H1 (cell line): ENCODE measurements at regions not wholly inside any gene's neighbourhood (a gene's known extent, or its start where the extent isn't known, plus 50 kb on each side); places are given as distances from the start of the nearest gene placed in this dataset.

Source experiments
- CTCF ChIA-PET: fragments of 300-600 bp; sonication (Branson Sonifier 250); formaldehyde crosslinking; loops from one replicate; lab custom pipeline; 2021; ENCODE audit not compliant: partially characterized antibody; lab: Charles Lee
- POLR2A ChIA-PET: fragments of 300-600 bp; sonication (Branson Sonifier 250); formaldehyde crosslinking; loops from one replicate; lab custom pipeline; 2021; ENCODE audit warnings: inconsistent platforms; ENCODE audit not compliant: partially characterized antibody; lab: Charles Lee
- DNase-seq, 2 experiments: peaks; one replicate each; pipeline versions ENCODE4 v3.0.0 to v3.0.0-alpha.2; 2010 to 2022; ENCODE audit warnings: low spot score in 2 of 2, low read depth in 1 of 2, mixed read lengths in 1 of 2
- FAIRE-seq: peaks from 2 replicates; lab custom pipeline; 2011; peaks lifted over from hg19 to GRCh38; lab: Jason Lieb, UNC
- H2AFZ ChIP-seq: 2 replicates; pipeline ENCODE4 v1.8.1; 2012; ENCODE audit warnings: low read length, inconsistent platforms
- H2AK5ac ChIP-seq: 2 replicates; pipeline ENCODE4 v1.6.1; 2013; ENCODE audit warnings: low read depth, low read length
- H2BK120ac ChIP-seq: replicated peaks from 2 replicates; pipeline ENCODE3; 2013; ENCODE audit warnings: low read depth, low read length, inconsistent platforms
- H2BK12ac ChIP-seq: 2 replicates; pipeline ENCODE4 v1.6.1; 2013; ENCODE audit warnings: low read depth, low read length
- H2BK15ac ChIP-seq: 2 replicates; pipeline ENCODE4 v1.6.1; 2013; ENCODE audit warnings: low read length
- H2BK20ac ChIP-seq: 2 replicates; pipeline ENCODE4 v1.6.1; 2013; ENCODE audit warnings: low read length
- H2BK5ac ChIP-seq: 2 replicates; pipeline ENCODE4 v1.6.1; 2013; ENCODE audit warnings: low read depth, low read length
- H3K14ac ChIP-seq: 2 replicates; pipeline ENCODE4 v1.6.1; 2013; ENCODE audit warnings: inconsistent platforms; ENCODE audit not compliant: insufficient read length
- H3K18ac ChIP-seq: 2 replicates; pipeline ENCODE4 v1.6.1; 2013; ENCODE audit warnings: low read length; ENCODE audit errors: extremely low read depth
- H3K23ac ChIP-seq: 2 replicates; pipeline ENCODE4 v1.6.1; 2013; ENCODE audit warnings: inconsistent platforms; ENCODE audit not compliant: insufficient read length
- H3K23me2 ChIP-seq: 2 replicates; pipeline ENCODE4 v1.6.1; 2013; ENCODE audit warnings: low read depth, low read length
- H3K27ac ChIP-seq: 2 replicates; pipeline ENCODE4 v1.6.1; 2011; ENCODE audit warnings: low read depth, low read length, inconsistent platforms
- H3K27me3 ChIP-seq, 4 experiments: replicated peaks in 1 of 4; 1 replicate in 1 of 4; 2 replicates in 3 of 4; pipeline versions ENCODE4 v1.6.1 to v1.8.1; 2011 to 2013; ENCODE audit warnings: low read length in 3 of 4, mild to moderate bottlenecking in 3 of 4, inconsistent platforms in 2 of 4, mixed read lengths in 2 of 4, moderate library complexity in 1 of 4; ENCODE audit not compliant: control insufficient read depth in 3 of 4, insufficient read depth in 3 of 4; ENCODE audit errors: extremely low read depth in 1 of 4
- H3K36me3 ChIP-seq, 4 experiments: 2 replicates each; pipeline versions ENCODE4 v1.6.1 to v1.8.1; 2011 to 2013; ENCODE audit warnings: mild to moderate bottlenecking in 4 of 4, low read length in 3 of 4, moderate library complexity in 2 of 4, control low read depth in 1 of 4, inconsistent platforms in 1 of 4; ENCODE audit not compliant: insufficient read depth in 4 of 4, control insufficient read depth in 2 of 4
- H3K4ac ChIP-seq: replicated peaks from 2 replicates; pipeline ENCODE3; 2013; ENCODE audit warnings: low read length, low read depth, mixed read lengths, inconsistent platforms; ENCODE audit not compliant: insufficient read length
- H3K4me1 ChIP-seq, 4 experiments: replicated peaks in 1 of 4; 1 replicate in 1 of 4; 2 replicates in 3 of 4; pipeline versions ENCODE4 v1.6.1 to v1.8.1; 2011 to 2013; ENCODE audit warnings: low read length in 3 of 4, inconsistent platforms in 2 of 4, mixed read lengths in 1 of 4; ENCODE audit not compliant: insufficient read depth in 4 of 4, control insufficient read depth in 3 of 4
- H3K4me2 ChIP-seq, 2 experiments: 2 replicates each; pipeline versions ENCODE4 v1.6.1 to v1.8.1; 2011 to 2013; ENCODE audit warnings: low read depth in 2 of 2, low read length in 2 of 2, control low read depth in 1 of 2, inconsistent platforms in 1 of 2, mild to moderate bottlenecking in 1 of 2; ENCODE audit not compliant: insufficient read depth in 1 of 2
- H3K4me3 ChIP-seq, 4 experiments: fragments of 200-600, 300-600 bp in 1 of 4; sonication (generic), shearing (Covaris generic), sonication (Bioruptor Twin) in 1 of 4; 2 replicates each; pipeline versions ENCODE4 v1.5.1 to v1.8.1; 2011 to 2016; ENCODE audit warnings: low read length in 4 of 4, low read depth in 3 of 4, control low read depth in 2 of 4, inconsistent platforms in 2 of 4, mild to moderate bottlenecking in 2 of 4, mixed read lengths in 1 of 4, moderate library complexity in 1 of 4; ENCODE audit not compliant: insufficient read depth in 2 of 4; ENCODE audit errors: extremely low read depth in 1 of 4
- H3K56ac ChIP-seq: replicated peaks from 2 replicates; pipeline ENCODE3; 2013; ENCODE audit warnings: low read depth, mild to moderate bottlenecking, mixed read lengths, low read length, inconsistent platforms; ENCODE audit not compliant: insufficient read length
- H3K79me1 ChIP-seq: 2 replicates; pipeline ENCODE4 v1.6.1; 2013; ENCODE audit warnings: low read depth, low read length, control low read depth
- H3K79me2 ChIP-seq, 2 experiments: 2 replicates each; pipeline versions ENCODE4 v1.6.1 to v1.8.1; 2012 to 2013; ENCODE audit warnings: low read length in 2 of 2, mild to moderate bottlenecking in 2 of 2, inconsistent platforms in 1 of 2; ENCODE audit not compliant: insufficient read depth in 2 of 2, control insufficient read depth in 1 of 2
- H3K9ac ChIP-seq, 4 experiments: replicated peaks in 1 of 4; 1 replicate in 1 of 4; 2 replicates in 3 of 4; pipeline versions ENCODE4 v1.6.1 to v1.8.1; 2011 to 2013; ENCODE audit warnings: low read depth in 3 of 4, low read length in 3 of 4, control low read depth in 2 of 4, mild to moderate bottlenecking in 2 of 4, moderate library complexity in 2 of 4, inconsistent platforms in 1 of 4; ENCODE audit errors: extremely low read depth in 1 of 4
- H3K9me3 ChIP-seq, 2 experiments: 2 replicates each; pipeline versions ENCODE4 v1.6.1 to v1.8.1; 2012 to 2013; ENCODE audit warnings: mild to moderate bottlenecking in 2 of 2, moderate library complexity in 2 of 2, control low read depth in 1 of 2, inconsistent platforms in 1 of 2, low read depth in 1 of 2, low read length in 1 of 2, mixed read lengths in 1 of 2; ENCODE audit not compliant: insufficient read depth in 2 of 2
- H4K20me1 ChIP-seq, 2 experiments: replicated peaks in 1 of 2; 2 replicates each; pipeline versions ENCODE3 to v1.8.1; 2011 to 2013; ENCODE audit warnings: inconsistent platforms in 2 of 2, low read length in 2 of 2, mild to moderate bottlenecking in 1 of 2; ENCODE audit not compliant: insufficient read depth in 2 of 2, control insufficient read depth in 1 of 2
- H4K5ac ChIP-seq: 2 replicates; pipeline ENCODE4 v1.6.1; 2013; ENCODE audit warnings: low read length, low read depth, mixed read lengths, inconsistent platforms; ENCODE audit not compliant: insufficient read length
- H4K8ac ChIP-seq: 2 replicates; pipeline ENCODE4 v1.8.0; 2013; ENCODE audit warnings: mild to moderate bottlenecking, moderate library complexity, low read length, inconsistent platforms; ENCODE audit not compliant: insufficient read depth; ENCODE audit errors: extremely low read depth
- H4K91ac ChIP-seq: replicated peaks from 2 replicates; pipeline ENCODE3; 2013; ENCODE audit warnings: low read length, mixed read lengths, inconsistent platforms; ENCODE audit not compliant: insufficient read length
- CBX5 ChIP-seq: fragments of 300-800, 300-1000 bp; sonication (generic); IDR thresholded peaks from 2 replicates; pipeline ENCODE4 v1.7.1; 2016; ENCODE audit warnings: antibody characterized with exemption, low read length, low read depth
- CHD1 ChIP-seq: IDR thresholded peaks from 2 replicates; pipeline ENCODE4 v1.6.1; 2012; ENCODE audit warnings: low read depth, low read length, improper control_type of control experiment
- CHD2 ChIP-seq: IDR thresholded peaks from 2 replicates; pipeline ENCODE4 v1.6.1; 2012; ENCODE audit warnings: low read length, improper control_type of control experiment
- EP300 ChIP-seq, 2 experiments: IDR thresholded peaks; 1 replicate in 1 of 2; 2 replicates in 1 of 2; pipeline ENCODE4 v1.6.1; 2011 to 2012; ENCODE audit warnings: low read depth in 2 of 2, low read length in 2 of 2, mild to moderate bottlenecking in 2 of 2, borderline replicate concordance in 1 of 2, inconsistent platforms in 1 of 2, moderate library complexity in 1 of 2
- FOSL1 ChIP-seq: IDR thresholded peaks from 2 replicates; pipeline ENCODE4 v1.6.1; 2011; ENCODE audit warnings: mild to moderate bottlenecking, low read depth, low read length, moderate library complexity; ENCODE audit not compliant: insufficient read depth
- GABPA ChIP-seq: IDR thresholded peaks from 2 replicates; pipeline ENCODE4 v1.6.1; 2011; ENCODE audit warnings: mild to moderate bottlenecking, low read length, moderate library complexity, borderline replicate concordance; ENCODE audit not compliant: insufficient read depth
- HDAC6 ChIP-seq: IDR thresholded peaks from one replicate; pipeline ENCODE4 v1.7.1; 2012; ENCODE audit warnings: low read depth, mild to moderate bottlenecking, inconsistent platforms, low read length, moderate library complexity
- JUN ChIP-seq: IDR thresholded peaks from 2 replicates; pipeline ENCODE4 v1.6.1; 2011; ENCODE audit warnings: low read depth, mild to moderate bottlenecking, improper control_type of control experiment, low read length
- JUND ChIP-seq: IDR thresholded peaks from 2 replicates; pipeline ENCODE4 v1.6.1; 2011; ENCODE audit warnings: mild to moderate bottlenecking, improper control_type of control experiment, low read length
- NANOG ChIP-seq: IDR thresholded peaks from 2 replicates; pipeline ENCODE4 v1.6.1; 2011; ENCODE audit warnings: low read length, low read depth, mild to moderate bottlenecking, inconsistent platforms; ENCODE audit not compliant: insufficient read depth, poor library complexity, severe bottlenecking
- POU5F1 ChIP-seq: IDR thresholded peaks from 2 replicates; pipeline ENCODE4 v1.6.1; 2011; ENCODE audit warnings: low read depth, mild to moderate bottlenecking, low read length, moderate library complexity
- RXRA ChIP-seq: IDR thresholded peaks from 2 replicates; pipeline ENCODE4 v1.6.1; 2011; ENCODE audit warnings: low read depth, mild to moderate bottlenecking, low read length, moderate library complexity; ENCODE audit not compliant: insufficient read depth
- SIX5 ChIP-seq: IDR thresholded peaks from 2 replicates; pipeline ENCODE4 v1.6.1; 2011; ENCODE audit warnings: mild to moderate bottlenecking, low read depth, low read length
- SP2 ChIP-seq: IDR thresholded peaks from 2 replicates; pipeline ENCODE4 v1.6.1; 2012; ENCODE audit warnings: mild to moderate bottlenecking, low read length, inconsistent platforms
- SRF ChIP-seq: IDR thresholded peaks from 2 replicates; pipeline ENCODE4 v1.6.1; 2011; ENCODE audit warnings: mild to moderate bottlenecking, low read depth, low read length, moderate library complexity
- TAF1 ChIP-seq: IDR thresholded peaks from 2 replicates; pipeline ENCODE4 v1.6.1; 2011; ENCODE audit warnings: mild to moderate bottlenecking, low read depth, low read length
- WGBS, 2 experiments: shearing (Covaris generic) in 1 of 2; methylation state at CpG; one replicate each; pipeline versions ENCODE4 v1.1.6 to v1.1.7; 2013 to 2015; ENCODE audit warnings: low lambda C conversion rate in 2 of 2, mixed read lengths in 2 of 2, inconsistent platforms in 1 of 2, low coverage in 1 of 2, missing lambda C conversion rate in 1 of 2; ENCODE audit not compliant: insufficient replicate concordance in 2 of 2, insufficient coverage in 1 of 2, insufficient read length in 1 of 2; ENCODE audit errors: extremely low coverage in 1 of 2, missing lambda C conversion rate in 1 of 2; 5-methylcytosine and 5-hydroxymethylcytosine counted together

DNA sequence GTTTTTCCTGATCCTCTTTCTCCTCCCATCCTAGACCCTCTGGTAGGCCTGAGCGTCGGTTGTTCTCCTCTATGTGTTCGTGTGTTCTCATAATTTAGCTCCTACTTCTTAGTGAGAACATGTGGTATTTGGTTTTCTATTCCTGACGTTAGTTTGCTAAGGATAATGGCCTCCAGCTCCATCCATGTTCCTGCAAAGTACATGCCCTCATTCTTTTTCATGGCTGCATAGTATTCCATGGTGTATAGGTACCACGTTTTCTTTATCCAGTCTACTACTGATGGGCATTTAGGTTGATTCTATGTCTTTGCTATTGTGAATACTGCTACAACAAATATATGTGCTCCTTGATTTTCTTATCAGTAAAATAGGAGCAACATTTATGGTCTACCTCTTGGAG, 146.8 kb upstream of the PTCHD1 start:
- Histone ChIP-seq H3K14ac (no peak overlapping the region), H2BK120ac (no peak overlapping the region), H3K9ac (no peak overlapping the region), H3K4me1 (no peaks in the 10 kb centered on the region), H3K9me3 (no peaks in the 10 kb centered on the region), H3K36me3 (no peaks in the 10 kb centered on the region), H2BK5ac (no peak overlapping the region), H3K56ac (no peak overlapping the region), H3K27ac (no peak overlapping the region), H2BK15ac (no peak overlapping the region), H3K23ac (no peak overlapping the region), H2AFZ (no peak overlapping the region), H4K5ac (no peak overlapping the region), H3K79me2 (no peaks in the 10 kb centered on the region), H4K91ac (no peak overlapping the region), H3K4me2 (no peak overlapping the region), H2BK20ac (no peak overlapping the region), H3K79me1 (no peaks in the 10 kb centered on the region), H4K8ac (no peak overlapping the region), H2BK12ac (no peak overlapping the region), H3K23me2 (no peaks in the 10 kb centered on the region), H3K18ac (no peak overlapping the region), H3K27me3 (no peaks in the 10 kb centered on the region), H2AK5ac (no peak overlapping the region), H3K4ac (no peak overlapping the region), H4K20me1 (no peaks in the 10 kb centered on the region), H3K4me3 (no peak overlapping the region)
- ChIA-PET CTCF (interaction anchor here (0.6 kb wide), 1 partner anchor 370 kb away, joined by 4 read pairs; no protein-coding TSS in a partner anchor), POLR2A (no interaction called here)
- 96% methylated on average over 5 of the region's 5 CpGs; no CpG with 5 or more reads in 1 of the 2 experiments for WGBS, 2 experiments
- FAIRE-seq, result no peak
- no peak for DNase-seq
- no peak for TF ChIP-seq RXRA
- TF ChIP-seq JUND, result no peak
- no peak for TF ChIP-seq NANOG
- no peak for TF ChIP-seq CHD1
- TF ChIP-seq FOSL1, result no peak
- no peak for TF ChIP-seq POU5F1
- TF ChIP-seq HDAC6, result no peak
- no peak for TF ChIP-seq CBX5
- TF ChIP-seq JUN, result no peak
- TF ChIP-seq GABPA, result no peak
- no peak for TF ChIP-seq SRF
- no peak for TF ChIP-seq CHD2
- TF ChIP-seq TAF1, result no peak
- no peak for TF ChIP-seq SIX5
- no peak for TF ChIP-seq EP300 (IDR thresholded peaks at IDR 0.05; ENCODE audit: borderline replicate concordance in 1 of 2, low read depth in 2 of 2, low read length in 2 of 2)
- TF ChIP-seq SP2, result no peak
